Choroid plexus epithelial cell (primary cell): ENCODE measurements at regions not wholly inside any gene's neighbourhood (a gene's known extent, or its start where the extent isn't known, plus 50 kb on each side); places are given as distances from the start of the nearest gene placed in this dataset.
"Not testable (repeated sequence)": the region's sequence is repeated elsewhere in the genome, so short reads cannot be mapped to it uniquely, and the experiment has no call there.

Source experiments
- DNase-seq: peaks from one replicate; pipeline ENCODE4 v3.0.0-alpha.2; 2010; ENCODE audit warnings: low read depth
- H3K4me3 ChIP-seq: 2 replicates; pipeline ENCODE4 v1.5.1; 2011; ENCODE audit warnings: low read depth, mild to moderate bottlenecking, control low read depth, low read length, moderate library complexity
- TF ChIP-seq, protein P1 (sequence below): conservative IDR thresholded peaks from 2 replicates; pipeline ENCODE4 v1.5.1; 2011; ENCODE audit warnings: low read depth, mild to moderate bottlenecking, control low read depth, inconsistent platforms, low read length, moderate library complexity

DNA sequence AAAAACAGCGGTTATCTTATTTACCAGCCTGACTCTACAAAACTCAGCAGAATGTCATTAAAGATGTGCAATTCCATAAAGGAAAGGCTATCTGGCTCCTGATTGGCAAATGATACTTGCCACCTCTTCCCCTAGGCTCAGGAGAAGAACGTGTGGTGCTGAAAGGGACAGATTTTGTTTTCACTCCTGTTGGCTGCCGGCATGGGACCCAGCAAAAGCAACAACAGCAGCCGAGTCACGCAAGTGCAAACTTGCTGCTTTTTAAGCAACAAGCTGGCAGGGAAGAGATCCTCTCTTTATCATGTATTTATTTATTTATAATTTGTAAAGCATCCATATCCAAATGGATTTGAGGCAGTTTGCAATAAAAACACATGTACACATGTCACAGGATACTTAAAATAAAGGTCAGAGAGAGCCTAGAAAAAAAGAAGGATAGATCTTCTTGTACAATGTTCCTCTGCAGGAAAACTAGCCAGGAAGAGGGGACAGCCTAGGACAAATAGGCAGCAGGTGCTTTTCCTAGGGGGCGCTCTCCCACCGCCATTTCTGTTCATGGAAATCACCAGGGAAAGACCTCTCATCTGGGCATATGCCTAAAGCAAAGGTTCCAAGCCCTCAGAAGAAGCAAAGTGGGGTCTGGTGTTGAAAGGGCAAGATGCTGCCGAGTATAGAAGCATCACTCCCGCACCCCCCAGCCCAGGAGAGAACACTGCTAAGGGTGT, 799.3 kb downstream of the BCL11A start:
- TF ChIP-seq, protein P1, sequence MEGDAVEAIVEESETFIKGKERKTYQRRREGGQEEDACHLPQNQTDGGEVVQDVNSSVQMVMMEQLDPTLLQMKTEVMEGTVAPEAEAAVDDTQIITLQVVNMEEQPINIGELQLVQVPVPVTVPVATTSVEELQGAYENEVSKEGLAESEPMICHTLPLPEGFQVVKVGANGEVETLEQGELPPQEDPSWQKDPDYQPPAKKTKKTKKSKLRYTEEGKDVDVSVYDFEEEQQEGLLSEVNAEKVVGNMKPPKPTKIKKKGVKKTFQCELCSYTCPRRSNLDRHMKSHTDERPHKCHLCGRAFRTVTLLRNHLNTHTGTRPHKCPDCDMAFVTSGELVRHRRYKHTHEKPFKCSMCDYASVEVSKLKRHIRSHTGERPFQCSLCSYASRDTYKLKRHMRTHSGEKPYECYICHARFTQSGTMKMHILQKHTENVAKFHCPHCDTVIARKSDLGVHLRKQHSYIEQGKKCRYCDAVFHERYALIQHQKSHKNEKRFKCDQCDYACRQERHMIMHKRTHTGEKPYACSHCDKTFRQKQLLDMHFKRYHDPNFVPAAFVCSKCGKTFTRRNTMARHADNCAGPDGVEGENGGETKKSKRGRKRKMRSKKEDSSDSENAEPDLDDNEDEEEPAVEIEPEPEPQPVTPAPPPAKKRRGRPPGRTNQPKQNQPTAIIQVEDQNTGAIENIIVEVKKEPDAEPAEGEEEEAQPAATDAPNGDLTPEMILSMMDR: no peak
- no peak for DNase-seq
- H3K4me3 ChIP-seq: no peak overlapping the region

DNA sequence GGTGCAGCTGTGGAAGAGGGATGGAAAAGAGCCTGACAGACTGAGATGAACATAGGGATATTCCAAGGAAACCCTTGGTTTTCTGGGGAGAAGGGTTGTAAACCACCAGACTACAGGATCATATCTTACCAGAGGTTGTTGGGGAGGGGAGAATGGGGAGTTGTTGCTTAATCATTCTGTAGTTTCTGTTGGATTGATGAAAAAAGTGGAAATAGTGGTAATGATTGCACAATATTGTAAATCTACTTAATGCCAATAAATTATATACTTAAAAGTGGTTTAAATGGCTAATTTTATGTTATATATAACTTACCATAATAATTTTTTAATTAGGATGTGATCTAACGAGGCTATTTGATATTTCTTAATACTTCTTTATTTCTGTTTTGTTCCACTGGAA, 800.9 kb downstream of the BCL11A start:
- H3K4me3 ChIP-seq: no peak overlapping the region
- TF ChIP-seq, protein P1: no peak
- DNase-seq: no peak

DNA sequence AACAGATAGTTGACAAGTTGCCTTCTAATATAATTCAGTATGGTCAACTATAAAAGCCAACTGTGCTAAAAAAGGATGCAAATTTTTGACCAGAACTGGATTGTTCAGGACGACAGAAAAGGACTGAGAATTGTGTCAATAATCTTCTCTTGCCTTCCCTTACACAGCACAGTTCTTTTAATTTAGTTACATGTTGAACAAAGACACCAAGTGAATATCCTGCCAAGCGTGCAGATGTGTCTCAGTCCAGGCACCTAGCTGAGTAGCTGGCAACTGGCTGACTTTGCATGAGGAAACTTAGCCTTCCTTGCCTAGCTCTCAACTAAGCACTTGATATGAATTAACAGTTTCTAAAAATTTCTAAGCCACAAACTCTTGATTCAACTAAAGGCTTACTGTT, 801.4 kb downstream of the BCL11A start:
- no peak overlapping the region for H3K4me3 ChIP-seq
- TF ChIP-seq, protein P1: no peak
- no peak for DNase-seq

DNA sequence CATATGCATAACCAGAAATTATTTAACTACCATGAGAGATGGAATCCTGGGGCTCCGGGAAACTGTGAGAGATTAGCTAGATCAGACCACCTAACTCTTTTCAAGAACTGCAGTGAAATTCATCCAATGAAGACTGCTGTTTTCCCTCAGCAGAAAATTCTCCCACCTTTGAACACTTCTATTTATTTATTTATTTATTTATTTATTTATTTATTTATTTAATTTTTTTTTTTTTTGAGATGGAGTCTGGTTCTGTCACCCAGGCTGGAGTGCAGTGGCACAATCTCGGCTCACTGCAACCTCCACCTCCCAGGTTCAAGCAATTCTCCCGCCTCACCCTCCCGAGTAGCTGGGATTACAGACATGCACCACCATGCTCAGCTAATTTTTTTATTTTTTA, 802.2 kb downstream of the BCL11A start:
- not testable (repeated sequence) for DNase-seq, H3K4me3 ChIP-seq

DNA sequence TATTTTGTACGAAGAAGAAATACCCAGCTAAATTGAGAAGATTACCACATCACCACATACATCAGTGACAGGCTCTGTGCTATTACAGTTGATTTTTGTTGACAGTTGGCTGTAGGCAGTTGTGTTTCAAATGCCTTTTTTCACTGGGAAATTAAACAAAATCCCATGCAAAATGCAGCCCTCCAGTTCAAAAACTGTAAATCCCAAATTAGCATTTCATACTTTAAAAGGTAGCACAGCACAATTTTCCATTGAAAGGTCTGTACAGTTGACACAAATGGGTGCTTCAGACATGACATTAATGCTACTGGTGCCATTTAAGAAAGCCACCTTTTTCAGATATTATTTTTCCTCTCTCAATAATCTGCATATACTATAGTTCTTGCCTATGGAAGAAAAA, 807.2 kb downstream of the BCL11A start:
- TF ChIP-seq, protein P1: no peak
- no peak overlapping the region for H3K4me3 ChIP-seq
- no peak for DNase-seq

DNA sequence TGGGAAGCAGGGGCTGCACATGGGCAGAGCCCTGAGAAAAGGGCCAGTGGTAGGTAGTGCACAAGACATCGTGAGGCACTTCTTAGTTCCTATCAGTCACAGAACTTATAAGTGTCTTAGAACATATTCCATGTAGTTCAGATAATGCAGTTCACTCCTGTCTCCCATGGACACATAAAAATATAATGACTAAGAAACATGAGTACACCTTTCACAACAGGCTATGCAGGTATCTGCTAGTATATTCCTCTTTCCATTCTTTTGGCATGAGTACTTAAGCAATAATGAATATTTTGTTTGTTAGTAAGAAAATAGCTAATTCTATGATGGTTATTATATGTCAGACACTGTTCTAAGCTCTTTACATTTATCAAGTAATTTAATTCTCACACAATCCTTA, 808.4 kb downstream of the BCL11A start:
- no peak for DNase-seq
- TF ChIP-seq, protein P1: no peak
- H3K4me3 ChIP-seq: no peak overlapping the region

DNA sequence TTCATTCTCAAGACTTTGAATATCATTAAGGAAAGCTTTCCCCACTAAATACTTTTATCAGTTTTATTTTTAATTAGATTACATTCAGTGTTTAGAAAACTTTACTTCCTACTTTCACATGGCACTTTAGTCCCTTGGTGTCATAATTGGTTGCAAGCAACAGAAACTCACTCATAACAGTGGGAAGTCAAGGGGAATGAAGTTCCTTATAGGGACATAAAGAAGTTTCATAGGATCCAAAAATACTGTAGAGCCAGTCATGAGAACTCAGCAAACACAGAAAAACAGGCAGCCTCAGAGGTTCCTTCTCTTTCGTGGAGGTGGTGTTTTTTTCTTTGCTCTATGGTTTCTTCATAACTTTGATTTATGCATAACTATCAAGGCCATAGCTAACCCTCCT, 809.0 kb downstream of the BCL11A start:
- DNase-seq: no peak
- TF ChIP-seq, protein P1: no peak

More for the DNA sequence above, 809.0 kb downstream of the BCL11A start:
- no peak overlapping the region for H3K4me3 ChIP-seq
